ENCODE measurements at regions not wholly inside any gene's neighbourhood (a gene's known extent, or its start where the extent isn't known, plus 50 kb on each side); places are given as distances from the start of the nearest gene placed in this dataset.

GRCh38 chr1:239126884-239127283 is 259.5 kb upstream of the CHRM3 start:
- H3K27me3 ChIP-seq (ENCODE audit: low read length) = no peaks in the 10 kb centered on the region
- H3K36me3 ChIP-seq (ENCODE audit: low read length) = no peaks in the 10 kb centered on the region
- H3K9me2 ChIP-seq (replicated peaks; ENCODE audit: insufficient read depth, low read length) = 0 out of 2 replicates have a peak, but pooled peaks cover 3% of the 10 kb centered on the region
- H3K4me2 ChIP-seq (ENCODE audit: low read depth, low read length, poor library complexity, severe bottlenecking) = no peak overlapping the region
- TF ChIP-seq EZH2phosphoT487 (conservative IDR thresholded peaks at IDR 0.05; ENCODE audit: low read length) (no peak), CTCF (IDR thresholded peaks at IDR 0.05; ENCODE audit: insufficient read depth, low read length, poor library complexity, severe bottlenecking) (no peak)
- no peaks in the 10 kb centered on the region for H3K79me2 ChIP-seq (ENCODE audit: insufficient read depth, low read length)
- no peaks in the 10 kb centered on the region for H3F3A ChIP-seq (ENCODE audit: insufficient read depth)
- H3K9ac ChIP-seq (ENCODE audit: low read length) = no peak overlapping the region
- no peak overlapping the region for H3K27ac ChIP-seq (ENCODE audit: low read depth, low read length)
- no peaks in the 10 kb centered on the region for H4K20me1 ChIP-seq (ENCODE audit: low read depth, low read length)
- H3K4me3 ChIP-seq (ENCODE audit: insufficient read depth, low read length, poor library complexity, severe bottlenecking) = no peak overlapping the region
- H2AFZ ChIP-seq (ENCODE audit: low read depth, low read length, severe bottlenecking) = no peak overlapping the region
- H3K9me3 ChIP-seq (ENCODE audit: insufficient read depth, low read length) = no peaks in the 10 kb centered on the region

- H3K36me3 ChIP-seq (ENCODE audit: low read length) = no peaks in the 10 kb centered on the region
- no peak for TF ChIP-seq EZH2phosphoT487 (conservative IDR thresholded peaks at IDR 0.05; ENCODE audit: low read length)
- no peak for TF ChIP-seq CTCF (IDR thresholded peaks at IDR 0.05; ENCODE audit: insufficient read depth, low read length, poor library complexity, severe bottlenecking)
- no peak overlapping the region for H3K4me3 ChIP-seq (ENCODE audit: insufficient read depth, low read length, poor library complexity, severe bottlenecking)
- H3K9ac ChIP-seq (ENCODE audit: low read length) = no peak overlapping the region
- no peaks in the 10 kb centered on the region for H3K9me3 ChIP-seq (ENCODE audit: insufficient read depth, low read length)
- no peak overlapping the region for H3K4me2 ChIP-seq (ENCODE audit: low read depth, low read length, poor library complexity, severe bottlenecking)
- H3K27ac ChIP-seq (ENCODE audit: low read depth, low read length) = no peak overlapping the region
- H3F3A ChIP-seq (ENCODE audit: insufficient read depth) = no peaks in the 10 kb centered on the region
- H3K27me3 ChIP-seq (ENCODE audit: low read length) = no peaks in the 10 kb centered on the region
- 0 out of 2 replicates have a peak, but pooled peaks cover 3% of the 10 kb centered on the region for H3K9me2 ChIP-seq (replicated peaks; ENCODE audit: insufficient read depth, low read length)
- H4K20me1 ChIP-seq (ENCODE audit: low read depth, low read length) = no peaks in the 10 kb centered on the region
- no peak overlapping the region for H2AFZ ChIP-seq (ENCODE audit: low read depth, low read length, severe bottlenecking)
- H3K79me2 ChIP-seq (ENCODE audit: insufficient read depth, low read length) = no peaks in the 10 kb centered on the region
These were observed 260.5 kb upstream of the CHRM3 start for GRCh38 chr1:239125893-239126292.

- no peaks in the 10 kb centered on the region for H3F3A ChIP-seq (ENCODE audit: insufficient read depth)
These were observed 261.3 kb upstream of the CHRM3 start for GRCh38 chr1:239125027-239125426.

More at GRCh38 chr1:239125027-239125426, 261.3 kb upstream of the CHRM3 start:
- no peak overlapping the region for H2AFZ ChIP-seq (ENCODE audit: low read depth, low read length, severe bottlenecking)
- TF ChIP-seq CTCF (IDR thresholded peaks at IDR 0.05; ENCODE audit: insufficient read depth, low read length, poor library complexity, severe bottlenecking) (no peak), EZH2phosphoT487 (conservative IDR thresholded peaks at IDR 0.05; ENCODE audit: low read length) (no peak)
- no peaks in the 10 kb centered on the region for H3K36me3 ChIP-seq (ENCODE audit: low read length)
- no peak overlapping the region for H3K4me2 ChIP-seq (ENCODE audit: low read depth, low read length, poor library complexity, severe bottlenecking)
- no peaks in the 10 kb centered on the region for H4K20me1 ChIP-seq (ENCODE audit: low read depth, low read length)
- H3K27me3 ChIP-seq (ENCODE audit: low read length) = no peaks in the 10 kb centered on the region
- no peak overlapping the region for H3K27ac ChIP-seq (ENCODE audit: low read depth, low read length)
- H3K9me2 ChIP-seq (replicated peaks; ENCODE audit: insufficient read depth, low read length) = 0 out of 2 replicates have a peak, but pooled peaks cover 3% of the 10 kb centered on the region
- H3K9me3 ChIP-seq (ENCODE audit: insufficient read depth, low read length) = no peaks in the 10 kb centered on the region
- no peak overlapping the region for H3K9ac ChIP-seq (ENCODE audit: low read length)
- no peak overlapping the region for H3K4me3 ChIP-seq (ENCODE audit: insufficient read depth, low read length, poor library complexity, severe bottlenecking)
- no peaks in the 10 kb centered on the region for H3K79me2 ChIP-seq (ENCODE audit: insufficient read depth, low read length)
